Mononuclear cell (primary cell): ENCODE measurements at regions not wholly inside any gene's neighbourhood (a gene's known extent, or its start where the extent isn't known, plus 50 kb on each side); places are given as distances from the start of the nearest gene placed in this dataset.
"Not testable (repeated sequence)": the region's sequence is repeated elsewhere in the genome, so short reads cannot be mapped to it uniquely, and the experiment has no call there.

Experiments
- H3K27me3 ChIP-seq: 2 replicates; pipeline ENCODE4 v1.6.0; 2011; ENCODE audit warnings: low read length, control low read depth; ENCODE audit not compliant: insufficient read depth
- H3K4me1 ChIP-seq: 2 replicates; pipeline ENCODE4 v1.5.1; 2011; ENCODE audit warnings: mild to moderate bottlenecking, low read length, control low read depth; ENCODE audit not compliant: insufficient read depth
- H3K4me3 ChIP-seq: 2 replicates; pipeline ENCODE4 v1.5.1; 2011; ENCODE audit warnings: mild to moderate bottlenecking, low read length, moderate library complexity
- H3K9me3 ChIP-seq: 2 replicates; pipeline ENCODE4 v1.5.1; 2011; ENCODE audit warnings: low read depth, mild to moderate bottlenecking, control low read depth, low read length

GRCh38 chr21:38910390-38911067, 104.8 kb downstream of the ETS2 start:
- H3K4me3 ChIP-seq: no peak overlapping the region
- no peaks in the 10 kb centered on the region for H3K4me1 ChIP-seq
- peaks cover 3% of the 10 kb centered on the region for H3K27me3 ChIP-seq
- no peaks in the 10 kb centered on the region for H3K9me3 ChIP-seq

GRCh38 chr21:38909929-38910328, 104.2 kb downstream of the ETS2 start:
- Histone ChIP-seq H3K27me3 (peaks cover 3% of the 10 kb centered on the region), H3K9me3 (no peaks in the 10 kb centered on the region), H3K4me1 (no peaks in the 10 kb centered on the region), H3K4me3 (no peak overlapping the region)

DNA sequence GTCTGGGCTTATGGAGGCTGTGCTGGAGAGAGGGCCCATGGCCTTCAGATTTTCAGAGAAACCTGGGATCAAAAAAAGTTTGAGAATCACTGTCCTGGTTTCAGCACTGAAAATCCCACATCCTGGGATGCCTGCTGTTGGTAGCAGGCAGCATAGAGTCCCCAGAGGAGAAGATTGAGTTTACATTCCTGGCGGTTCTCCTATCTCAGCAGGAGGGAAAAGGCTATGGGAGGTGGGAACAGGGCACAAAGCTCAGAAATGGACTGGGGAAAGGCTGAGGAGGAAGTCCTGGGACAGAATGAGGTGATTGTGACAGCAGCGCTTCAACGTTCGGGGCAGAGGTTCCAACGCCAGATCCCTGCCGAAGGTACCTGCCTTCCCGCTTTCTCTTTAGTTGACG, 103.4 kb downstream of the ETS2 start:
- Histone ChIP-seq H3K4me3 (no peak overlapping the region), H3K27me3 (peaks cover 2% of the 10 kb centered on the region), H3K9me3 (no peaks in the 10 kb centered on the region), H3K4me1 (no peaks in the 10 kb centered on the region)

DNA sequence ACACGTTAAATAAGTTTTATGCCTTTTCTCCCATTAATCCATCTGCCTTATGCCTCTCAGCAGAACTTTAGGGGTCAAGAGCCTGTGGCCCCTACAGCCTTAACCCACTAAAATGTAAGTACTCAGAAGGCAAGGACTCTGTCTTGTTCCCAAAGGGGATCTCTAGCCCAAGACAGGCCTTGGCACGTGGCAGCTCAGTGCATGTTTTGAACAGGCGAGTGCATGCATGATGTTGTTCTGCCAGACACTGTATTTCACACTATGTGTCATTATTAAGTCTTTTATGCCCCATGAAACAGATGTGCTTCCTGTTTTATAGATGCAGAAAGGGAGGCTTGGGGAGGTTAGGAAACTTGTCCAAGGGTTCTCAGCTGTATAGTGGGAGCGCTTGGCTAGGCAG, 102.8 kb downstream of the ETS2 start:
- Histone ChIP-seq H3K4me1 (no peaks in the 10 kb centered on the region), H3K9me3 (no peaks in the 10 kb centered on the region), H3K4me3 (no peak overlapping the region), H3K27me3 (no peaks in the 10 kb centered on the region)

- Histone ChIP-seq H3K4me3 (no peak overlapping the region), H3K27me3 (no peaks in the 10 kb centered on the region), H3K4me1 (no peaks in the 10 kb centered on the region), H3K9me3 (no peaks in the 10 kb centered on the region)
These were observed 100.0 kb downstream of the ETS2 start for GRCh38 chr21:38905752-38906151.

- Histone ChIP-seq H3K4me1 (no peaks in the 10 kb centered on the region), H3K4me3 (no peak overlapping the region), H3K9me3 (no peaks in the 10 kb centered on the region), H3K27me3 (no peaks in the 10 kb centered on the region)
These were observed 99.6 kb downstream of the ETS2 start for GRCh38 chr21:38905328-38905727.

GRCh38 chr21:38903690-38904139, 98.0 kb downstream of the ETS2 start:
- Histone ChIP-seq H3K27me3 (no peaks in the 10 kb centered on the region), H3K4me1 (no peaks in the 10 kb centered on the region), H3K9me3 (no peaks in the 10 kb centered on the region), H3K4me3 (no peak overlapping the region)

DNA sequence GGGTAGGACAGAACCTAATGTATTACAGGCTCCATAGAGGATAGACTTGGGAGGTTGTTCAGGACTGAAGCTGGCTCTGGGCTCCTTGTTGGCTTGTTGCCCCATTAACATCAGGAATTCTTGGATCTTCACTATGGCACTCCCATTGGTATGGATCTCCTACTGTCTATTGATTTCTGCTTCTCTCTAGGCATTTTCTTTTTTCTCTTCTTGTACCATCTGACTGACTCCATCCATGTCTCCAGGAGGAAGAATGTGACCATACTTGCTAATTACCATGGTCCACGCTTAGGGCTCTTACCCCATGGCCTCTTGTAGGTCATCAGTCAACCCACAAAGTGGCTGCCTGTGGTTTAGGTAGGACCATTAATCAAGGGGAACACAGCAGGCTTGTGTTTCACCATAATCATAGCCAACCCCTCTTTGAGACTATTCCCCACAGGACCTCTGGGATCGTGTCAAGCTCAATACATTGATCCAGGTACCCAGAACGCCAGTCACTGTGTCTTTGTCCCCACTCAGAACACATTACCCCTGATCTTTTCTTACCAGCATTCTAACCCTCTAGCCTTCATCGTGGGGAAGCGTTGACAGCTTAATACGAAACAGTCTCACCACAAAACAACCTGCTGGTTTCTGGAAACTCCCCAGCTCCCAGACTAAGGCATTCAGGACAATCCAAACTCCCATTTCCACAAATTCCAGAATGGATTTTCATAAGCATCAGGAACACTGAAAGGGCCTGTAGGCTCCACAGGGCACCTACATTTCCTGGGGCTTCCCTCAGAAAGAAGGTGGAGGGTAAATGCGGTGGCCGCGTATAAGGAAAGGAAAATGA, 97.1 kb downstream of the ETS2 start:
- Histone ChIP-seq H3K9me3 (no peaks in the 10 kb centered on the region), H3K27me3 (no peaks in the 10 kb centered on the region), H3K4me1 (no peaks in the 10 kb centered on the region), H3K4me3 (no peak overlapping the region)

DNA sequence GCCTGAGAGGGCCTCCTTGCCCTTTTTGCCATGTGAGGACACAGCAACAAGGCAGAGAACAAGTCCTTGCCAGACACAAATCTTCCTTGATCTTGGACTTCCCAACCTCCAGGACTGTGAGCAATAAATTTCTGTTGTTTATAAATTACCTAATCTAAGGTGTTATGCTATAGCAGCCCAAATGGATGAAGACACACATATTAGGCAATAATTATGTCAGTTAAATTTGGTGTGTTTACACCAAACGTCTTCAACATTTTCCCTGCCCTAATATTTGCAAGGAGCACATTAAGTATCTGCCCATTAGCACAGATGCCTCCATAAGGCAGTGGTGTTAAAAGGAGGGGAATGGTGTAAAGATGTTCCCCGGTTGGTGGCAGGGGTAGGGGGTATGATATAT, 94.8 kb downstream of the ETS2 start:
- no peaks in the 10 kb centered on the region for H3K9me3 ChIP-seq
- no peaks in the 10 kb centered on the region for H3K4me1 ChIP-seq
- H3K27me3 ChIP-seq: no peaks in the 10 kb centered on the region
- no peak overlapping the region for H3K4me3 ChIP-seq

- H3K4me1 ChIP-seq, H3K4me3 ChIP-seq, H3K27me3 ChIP-seq, H3K9me3 ChIP-seq: not testable (repeated sequence)
These were observed 94.3 kb downstream of the ETS2 start for GRCh38 chr21:38899985-38900384.

DNA sequence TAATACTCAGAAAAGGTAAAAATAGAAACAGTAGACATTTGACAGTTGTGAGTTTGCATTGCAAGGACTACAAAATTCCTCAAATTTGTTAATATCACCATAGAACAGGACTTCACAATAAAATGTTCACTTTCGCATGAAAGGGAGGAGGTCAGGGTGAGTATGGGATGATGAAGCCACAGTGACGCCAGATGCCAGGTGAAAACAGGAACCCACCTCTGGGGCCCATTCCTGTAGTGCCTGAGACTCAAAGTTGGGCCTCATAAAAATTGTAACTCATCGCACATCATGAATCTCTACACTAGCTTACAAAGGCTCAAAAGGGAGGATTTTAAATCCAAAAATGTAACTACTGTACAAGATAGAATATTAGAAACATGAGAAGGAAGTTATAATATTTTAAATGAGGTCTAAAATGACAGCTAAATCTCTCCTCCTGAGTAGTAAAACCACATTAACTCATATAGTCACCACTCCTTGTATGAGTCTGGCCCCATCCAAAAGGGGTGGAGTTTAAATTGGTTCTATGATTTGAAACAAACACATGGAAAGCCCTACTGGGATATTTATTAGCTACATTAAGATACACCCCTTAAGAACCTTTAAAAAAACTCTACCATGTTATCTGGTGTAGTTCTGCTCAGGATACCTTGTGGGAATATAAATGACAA, 93.7 kb downstream of the ETS2 start:
- no peaks in the 10 kb centered on the region for H3K27me3 ChIP-seq
- no peaks in the 10 kb centered on the region for H3K9me3 ChIP-seq
- no peak overlapping the region for H3K4me3 ChIP-seq
- H3K4me1 ChIP-seq: no peaks in the 10 kb centered on the region

DNA sequence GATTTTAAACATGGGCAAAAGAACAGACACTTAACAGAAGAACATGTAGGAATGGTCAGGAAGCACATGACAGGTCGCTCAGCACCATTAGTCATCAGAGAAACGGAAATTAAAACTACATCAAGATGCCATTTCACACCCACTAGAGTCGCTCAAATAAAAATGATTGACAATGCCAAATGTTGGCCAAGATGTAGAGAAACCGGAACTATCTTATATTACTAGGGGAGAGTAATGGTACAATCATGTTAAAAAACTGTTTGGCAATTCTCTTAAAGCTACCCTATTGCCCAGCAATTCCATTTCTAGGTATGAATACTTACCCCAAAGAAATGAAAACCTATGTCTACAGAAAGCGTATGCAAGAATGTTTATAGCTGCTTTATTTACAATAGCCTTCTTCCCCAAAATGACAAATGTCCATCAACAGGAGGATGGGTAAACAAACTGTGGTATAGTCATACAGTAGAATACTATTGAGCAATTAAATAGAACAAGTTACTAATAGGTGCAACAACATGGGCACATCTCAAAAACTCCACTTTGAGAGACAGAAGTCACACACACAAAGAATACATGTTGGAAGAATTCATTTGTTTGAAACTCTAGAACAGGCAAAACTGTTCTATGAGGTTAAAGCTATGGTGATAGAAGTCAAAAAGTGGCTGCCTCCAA, 92.8 kb downstream of the ETS2 start:
- Histone ChIP-seq H3K27me3 (no peaks in the 10 kb centered on the region), H3K9me3 (no peaks in the 10 kb centered on the region), H3K4me3 (no peak overlapping the region), H3K4me1 (no peaks in the 10 kb centered on the region)

DNA sequence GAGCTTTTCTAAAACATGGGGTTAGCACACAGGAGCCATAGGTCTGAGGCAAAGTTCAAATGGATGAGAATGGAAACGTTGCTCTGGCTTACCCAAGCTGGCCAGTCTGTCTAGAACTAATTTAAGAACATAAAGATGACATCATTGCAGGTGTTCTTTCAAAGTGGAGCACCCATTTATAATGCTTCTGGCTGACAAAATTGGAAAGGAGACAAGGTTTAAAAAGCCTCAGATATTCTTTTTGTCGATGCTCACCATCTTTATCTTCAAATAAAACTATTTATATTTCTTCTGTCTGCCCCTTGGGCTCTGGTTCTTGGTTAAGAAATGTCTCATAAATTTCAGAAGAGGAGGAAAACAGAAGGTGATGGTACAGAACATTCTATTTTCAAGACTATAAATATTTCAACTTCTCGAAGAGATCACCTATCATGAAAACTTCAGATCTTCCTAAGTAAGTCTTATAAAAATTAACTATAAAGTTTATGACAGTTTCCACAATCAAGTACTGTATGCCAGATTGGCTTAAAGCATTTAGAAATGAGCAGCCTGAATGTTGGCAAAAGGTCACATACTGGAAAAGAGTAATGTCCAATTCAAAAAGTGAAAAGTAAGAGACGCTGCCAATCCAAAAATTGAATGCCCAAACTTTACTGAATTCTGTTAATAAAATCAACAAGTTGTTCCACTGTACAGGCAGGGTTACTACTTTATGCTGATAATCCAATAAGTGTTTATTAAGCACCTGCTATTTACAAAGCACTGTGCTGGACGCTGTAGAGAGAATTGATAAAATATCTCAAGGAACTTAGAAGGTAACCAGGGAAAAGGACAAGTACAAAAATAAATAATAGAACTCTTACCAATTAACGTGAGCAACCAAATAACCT, 92.0 kb downstream of the ETS2 start:
- H3K4me3 ChIP-seq: no peak overlapping the region
- H3K9me3 ChIP-seq: no peaks in the 10 kb centered on the region
- no peaks in the 10 kb centered on the region for H3K27me3 ChIP-seq
- no peaks in the 10 kb centered on the region for H3K4me1 ChIP-seq

DNA sequence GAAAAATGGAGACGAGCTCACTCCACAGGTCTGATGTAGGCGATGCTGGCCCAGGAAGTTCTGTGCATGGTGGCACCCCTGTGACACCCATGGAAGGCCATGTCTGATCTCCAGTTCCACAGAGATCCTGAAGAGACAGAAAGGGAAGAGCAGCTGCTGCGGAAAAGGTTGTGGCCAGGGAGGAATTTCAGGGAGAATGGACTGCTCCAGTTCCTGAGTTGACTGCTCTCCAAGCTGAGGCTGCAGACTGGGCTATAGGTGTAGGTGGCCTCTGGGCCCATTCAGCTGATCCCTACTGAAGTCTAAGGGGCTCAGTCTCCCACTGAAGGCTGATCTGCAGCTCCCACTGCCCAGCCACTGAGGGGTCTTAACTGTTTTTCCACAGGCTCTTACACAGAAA, 89.2 kb downstream of the ETS2 start:
- no peaks in the 10 kb centered on the region for H3K27me3 ChIP-seq
- H3K4me3 ChIP-seq: no peak overlapping the region
- H3K9me3 ChIP-seq: no peaks in the 10 kb centered on the region
- no peaks in the 10 kb centered on the region for H3K4me1 ChIP-seq
